Nephron (organoid): ENCODE measurements at regions not wholly inside any gene's neighbourhood (a gene's known extent, or its start where the extent isn't known, plus 50 kb on each side); places are given as distances from the start of the nearest gene placed in this dataset.
"Not testable (repeated sequence)": the region's sequence is repeated elsewhere in the genome, so short reads cannot be mapped to it uniquely, and the experiment has no call there.

Experiments used
- H3K27ac Mint-ChIP-seq, 3 experiments: 2 replicates each; pipeline ENCODE4 v1.8.0; 2020; ENCODE audit warnings: mixed read lengths in 3 of 3, mild to moderate bottlenecking in 2 of 3, moderate library complexity in 1 of 3
- H3K27me3 Mint-ChIP-seq: 2 replicates; pipeline ENCODE4 v1.8.0; 2021; ENCODE audit warnings: low read depth, mild to moderate bottlenecking, moderate library complexity, mixed read lengths
- H3K36me3 Mint-ChIP-seq: 2 replicates; pipeline ENCODE4 v1.8.0; 2020; ENCODE audit warnings: low read depth, mixed read lengths
- H3K4me1 Mint-ChIP-seq: 2 replicates; pipeline ENCODE4 v1.8.0; 2020; ENCODE audit warnings: mixed read lengths
- H3K4me3 Mint-ChIP-seq, 3 experiments: 2 replicates each; pipeline ENCODE4 v1.8.0; 2020; ENCODE audit warnings: mild to moderate bottlenecking in 3 of 3, mixed read lengths in 3 of 3, moderate library complexity in 2 of 3
- H3K9me3 Mint-ChIP-seq: 2 replicates; pipeline ENCODE4 v1.8.0; 2020; ENCODE audit warnings: mixed read lengths
- TF ChIP-seq, protein P1 (sequence below), 3 experiments: fragments of 200-600 bp; sonication (generic); IDR thresholded peaks; one replicate each; pipeline ENCODE4 v1.5.0; 2021; ENCODE audit warnings: antibody characterized with exemption in 3 of 3; ENCODE audit not compliant: unreplicated experiment in 3 of 3

GRCh38 chr2:111534910-111535352 lies 349.1 kb downstream of the ANAPC1 start:
- Mint-ChIP-seq H3K36me3 (no peaks in the 10 kb centered on the region), H3K9me3 (peaks cover 6% of the 10 kb centered on the region), H3K4me3 (peak overlapping the region in 1 of 3 experiments; percentile 26), H3K27ac (peak overlapping the region; percentile 55 to 89 (median 65)), H3K27me3 (peaks cover 6% of the 10 kb centered on the region), H3K4me1 (peaks cover 35% of the 10 kb centered on the region)
- TF ChIP-seq, protein P1, sequence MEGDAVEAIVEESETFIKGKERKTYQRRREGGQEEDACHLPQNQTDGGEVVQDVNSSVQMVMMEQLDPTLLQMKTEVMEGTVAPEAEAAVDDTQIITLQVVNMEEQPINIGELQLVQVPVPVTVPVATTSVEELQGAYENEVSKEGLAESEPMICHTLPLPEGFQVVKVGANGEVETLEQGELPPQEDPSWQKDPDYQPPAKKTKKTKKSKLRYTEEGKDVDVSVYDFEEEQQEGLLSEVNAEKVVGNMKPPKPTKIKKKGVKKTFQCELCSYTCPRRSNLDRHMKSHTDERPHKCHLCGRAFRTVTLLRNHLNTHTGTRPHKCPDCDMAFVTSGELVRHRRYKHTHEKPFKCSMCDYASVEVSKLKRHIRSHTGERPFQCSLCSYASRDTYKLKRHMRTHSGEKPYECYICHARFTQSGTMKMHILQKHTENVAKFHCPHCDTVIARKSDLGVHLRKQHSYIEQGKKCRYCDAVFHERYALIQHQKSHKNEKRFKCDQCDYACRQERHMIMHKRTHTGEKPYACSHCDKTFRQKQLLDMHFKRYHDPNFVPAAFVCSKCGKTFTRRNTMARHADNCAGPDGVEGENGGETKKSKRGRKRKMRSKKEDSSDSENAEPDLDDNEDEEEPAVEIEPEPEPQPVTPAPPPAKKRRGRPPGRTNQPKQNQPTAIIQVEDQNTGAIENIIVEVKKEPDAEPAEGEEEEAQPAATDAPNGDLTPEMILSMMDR (IDR thresholded peaks at IDR 0.05; ENCODE audit: unreplicated experiment in 3 of 3), result no peak

- peak overlapping the region; percentile 55 to 89 (median 65) for H3K27ac Mint-ChIP-seq
Measured at GRCh38 chr2:111535404-111535803, 348.6 kb downstream of the ANAPC1 start.

GRCh38 chr2:111537078-111537655 lies 346.8 kb downstream of the ANAPC1 start:
- Mint-ChIP-seq H3K36me3 (no peaks in the 10 kb centered on the region), H3K27me3 (peaks cover 6% of the 10 kb centered on the region), H3K9me3 (peaks cover 6% of the 10 kb centered on the region), H3K27ac (no peak overlapping the region), H3K4me3 (no peak overlapping the region), H3K4me1 (peaks cover 35% of the 10 kb centered on the region)
- TF ChIP-seq, protein P1 (IDR thresholded peaks at IDR 0.05; ENCODE audit: unreplicated experiment in 3 of 3), result no peak

More at GRCh38 chr2:111535404-111535803, 348.6 kb downstream of the ANAPC1 start:
- Mint-ChIP-seq H3K4me1 (peaks cover 35% of the 10 kb centered on the region), H3K36me3 (no peaks in the 10 kb centered on the region), H3K27me3 (peaks cover 6% of the 10 kb centered on the region), H3K9me3 (peaks cover 6% of the 10 kb centered on the region), H3K4me3 (peak overlapping the region in 1 of 3 experiments; percentile 26)
- TF ChIP-seq, protein P1 (IDR thresholded peaks at IDR 0.05; ENCODE audit: unreplicated experiment in 3 of 3), result no peak

GRCh38 chr2:111539991-111540390 lies 344.0 kb downstream of the ANAPC1 start:
- H3K4me1 Mint-ChIP-seq, result peaks cover 22% of the 10 kb centered on the region
- not testable (repeated sequence) for H3K27me3 Mint-ChIP-seq, H3K27ac Mint-ChIP-seq, H3K4me3 Mint-ChIP-seq, H3K9me3 Mint-ChIP-seq, H3K36me3 Mint-ChIP-seq

DNA sequence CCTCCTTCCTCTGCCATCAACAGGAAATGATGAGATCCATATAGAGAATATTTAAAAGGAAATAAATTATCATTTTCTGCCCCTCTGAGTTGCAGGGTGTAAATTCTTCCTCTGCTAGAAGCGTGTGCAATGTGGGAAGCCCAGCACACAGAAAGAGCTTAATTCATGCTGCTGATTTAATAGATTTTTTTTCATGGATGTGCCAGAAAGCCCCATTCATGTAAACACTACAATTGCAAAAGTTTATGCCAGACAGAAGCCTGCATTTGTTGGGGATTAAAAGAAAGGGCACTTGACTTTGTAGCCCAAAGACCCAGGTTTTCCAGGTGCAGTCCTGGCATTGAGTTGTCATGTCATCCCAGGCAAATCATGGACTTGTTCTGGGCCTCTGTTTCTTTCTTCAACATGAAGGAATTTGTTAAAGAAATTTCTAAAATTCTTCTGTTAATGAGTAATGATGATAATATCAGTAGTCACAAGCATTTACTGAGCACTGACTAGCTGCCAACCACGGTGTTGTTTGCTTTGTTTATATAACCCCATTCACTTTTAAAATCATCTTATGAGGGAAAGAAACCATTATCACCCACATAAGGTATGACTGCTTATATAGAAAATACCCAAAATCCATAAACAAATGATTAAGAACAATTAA lies 341.7 kb downstream of the ANAPC1 start:
- not testable (repeated sequence) for H3K4me1 Mint-ChIP-seq, H3K27me3 Mint-ChIP-seq, H3K9me3 Mint-ChIP-seq, H3K4me3 Mint-ChIP-seq, H3K36me3 Mint-ChIP-seq, H3K27ac Mint-ChIP-seq

- not testable (repeated sequence) for H3K9me3 Mint-ChIP-seq, H3K4me3 Mint-ChIP-seq, H3K27me3 Mint-ChIP-seq, H3K27ac Mint-ChIP-seq, H3K36me3 Mint-ChIP-seq, H3K4me1 Mint-ChIP-seq
Measured at GRCh38 chr2:111544006-111544405, 340.0 kb downstream of the ANAPC1 start.

GRCh38 chr2:111545723-111546431 lies 338.1 kb downstream of the ANAPC1 start:
- H3K9me3 Mint-ChIP-seq, H3K4me3 Mint-ChIP-seq, H3K36me3 Mint-ChIP-seq, H3K27ac Mint-ChIP-seq, H3K4me1 Mint-ChIP-seq, H3K27me3 Mint-ChIP-seq: not testable (repeated sequence)

DNA sequence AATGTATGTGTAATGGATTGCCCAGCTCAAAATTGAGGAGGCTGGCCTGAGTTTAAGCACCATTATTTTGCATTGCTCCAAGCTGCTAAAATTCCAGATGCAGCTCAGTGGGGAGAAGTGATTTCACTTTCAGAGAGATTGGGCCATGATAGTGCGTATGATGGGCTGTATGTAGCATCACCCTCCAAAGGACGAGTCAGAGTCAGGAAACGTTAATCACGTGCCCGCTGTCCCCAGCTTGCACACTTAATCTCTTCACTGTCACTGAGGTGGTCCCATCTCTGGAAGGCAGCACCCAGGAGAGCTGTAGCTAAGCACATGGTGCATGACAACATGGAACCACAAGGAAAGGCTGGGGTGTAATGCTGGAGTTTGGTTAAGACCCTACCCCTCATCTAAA lies 337.4 kb downstream of the ANAPC1 start:
- not testable (repeated sequence) for H3K4me3 Mint-ChIP-seq, H3K27ac Mint-ChIP-seq, H3K27me3 Mint-ChIP-seq, H3K4me1 Mint-ChIP-seq, H3K9me3 Mint-ChIP-seq, H3K36me3 Mint-ChIP-seq

DNA sequence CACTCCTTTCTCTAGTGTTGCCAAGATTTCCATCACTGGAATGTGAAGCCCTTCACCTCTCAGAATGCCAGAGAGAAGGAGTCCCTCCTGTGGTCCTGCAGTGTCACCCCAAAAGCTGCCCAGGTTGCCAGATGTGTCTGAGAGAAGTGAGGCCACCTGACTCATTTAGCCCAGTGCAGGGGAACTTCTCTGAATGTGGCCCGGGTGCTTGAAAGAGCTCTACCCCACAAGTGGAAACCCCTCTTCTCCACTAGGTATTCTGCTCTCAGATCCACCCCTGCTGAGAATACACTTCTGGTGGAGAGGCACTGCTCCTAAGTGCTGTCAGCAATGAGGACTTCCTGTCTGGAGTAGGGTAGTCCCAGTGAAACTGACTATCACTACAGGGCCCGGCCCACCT lies 334.8 kb downstream of the ANAPC1 start:
- H3K4me3 Mint-ChIP-seq, H3K9me3 Mint-ChIP-seq, H3K27me3 Mint-ChIP-seq, H3K4me1 Mint-ChIP-seq, H3K36me3 Mint-ChIP-seq, H3K27ac Mint-ChIP-seq: not testable (repeated sequence)

GRCh38 chr2:111551428-111551827 lies 332.6 kb downstream of the ANAPC1 start:
- H3K36me3 Mint-ChIP-seq, H3K27ac Mint-ChIP-seq, H3K9me3 Mint-ChIP-seq: not testable (repeated sequence)

DNA sequence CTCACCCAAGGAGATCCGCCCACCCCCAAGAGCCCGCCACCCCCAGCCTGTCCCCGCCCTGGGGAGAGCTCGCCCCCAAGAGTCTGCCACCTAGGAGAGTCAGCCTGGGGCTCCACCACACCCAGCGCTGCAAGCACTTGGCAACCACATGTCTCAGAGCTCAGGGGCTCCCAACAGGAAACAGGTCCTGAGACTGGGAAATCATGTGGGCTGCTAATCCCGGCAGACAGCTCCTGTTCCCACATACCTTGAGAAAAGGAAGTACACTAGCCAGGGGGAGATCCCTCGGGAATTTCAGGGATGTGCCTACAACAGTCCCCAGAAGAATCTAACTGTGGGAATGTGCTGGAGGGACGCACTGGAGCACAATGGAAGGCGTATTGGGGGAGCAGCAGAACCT lies 331.4 kb downstream of the ANAPC1 start:
- H3K4me3 Mint-ChIP-seq, H3K27ac Mint-ChIP-seq, H3K36me3 Mint-ChIP-seq, H3K4me1 Mint-ChIP-seq, H3K27me3 Mint-ChIP-seq, H3K9me3 Mint-ChIP-seq: not testable (repeated sequence)

More at GRCh38 chr2:111551428-111551827, 332.6 kb downstream of the ANAPC1 start:
- not testable (repeated sequence) for H3K4me3 Mint-ChIP-seq, H3K4me1 Mint-ChIP-seq, H3K27me3 Mint-ChIP-seq

- H3K9me3 Mint-ChIP-seq, H3K4me1 Mint-ChIP-seq, H3K4me3 Mint-ChIP-seq, H3K36me3 Mint-ChIP-seq, H3K27ac Mint-ChIP-seq, H3K27me3 Mint-ChIP-seq: not testable (repeated sequence)
Measured at GRCh38 chr2:111559301-111559700, 324.7 kb downstream of the ANAPC1 start.
